ENCODE measurements at regions not wholly inside any gene's neighbourhood (a gene's known extent, or its start where the extent isn't known, plus 50 kb on each side); places are given as distances from the start of the nearest gene placed in this dataset.

- WGBS, 2 donors, result 51 to 58% methylated on average over 2 of the region's 2 CpGs
- DNase-seq (ENCODE audit: low spot score in 2 of 2), result no peak
- TF ChIP-seq CTCF (IDR thresholded peaks at IDR 0.05), result no peak
- no peak for TF ChIP-seq POLR2A (IDR thresholded peaks at IDR 0.05)
- H3K4me3 ChIP-seq (ENCODE audit: low read depth, poor library complexity, severe bottlenecking), result no peak overlapping the region
- intact Hi-C loops (cut with DNase I; ENCODE audit: low total_unique reads), result no loop called here
These were observed 667.4 kb downstream of the ROBO2 start for GRCh38 chr3:77707281-77707680.

DNA sequence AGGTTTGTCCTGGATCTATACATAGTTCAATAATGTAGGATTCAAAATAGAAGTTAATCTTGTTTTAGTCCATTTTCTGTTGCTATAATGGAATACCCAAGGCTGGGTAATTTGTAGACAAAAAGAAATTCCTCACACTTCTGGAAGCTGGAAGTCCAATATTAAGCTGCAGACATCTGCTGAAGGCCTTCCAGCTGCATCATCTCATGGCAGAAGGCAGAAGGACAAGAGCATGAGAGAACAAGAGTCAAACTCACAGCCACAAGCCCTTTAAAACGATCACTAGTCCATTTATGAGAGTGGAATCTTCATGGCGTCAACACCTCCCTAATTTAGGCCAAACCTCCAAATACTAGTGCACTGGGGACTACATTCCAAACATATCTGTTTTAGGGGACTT lies 669.3 kb downstream of the ROBO2 start:
- DNase-seq (ENCODE audit: low spot score in 2 of 2), result no peak
- no peak for TF ChIP-seq POLR2A (IDR thresholded peaks at IDR 0.05)
- WGBS, 2 donors, result 83 to 96% methylated on average over 2 of the region's 2 CpGs
- no peak overlapping the region for H3K4me3 ChIP-seq (ENCODE audit: low read depth, poor library complexity, severe bottlenecking)
- intact Hi-C loops (cut with DNase I; ENCODE audit: low total_unique reads), result no loop called here

DNA sequence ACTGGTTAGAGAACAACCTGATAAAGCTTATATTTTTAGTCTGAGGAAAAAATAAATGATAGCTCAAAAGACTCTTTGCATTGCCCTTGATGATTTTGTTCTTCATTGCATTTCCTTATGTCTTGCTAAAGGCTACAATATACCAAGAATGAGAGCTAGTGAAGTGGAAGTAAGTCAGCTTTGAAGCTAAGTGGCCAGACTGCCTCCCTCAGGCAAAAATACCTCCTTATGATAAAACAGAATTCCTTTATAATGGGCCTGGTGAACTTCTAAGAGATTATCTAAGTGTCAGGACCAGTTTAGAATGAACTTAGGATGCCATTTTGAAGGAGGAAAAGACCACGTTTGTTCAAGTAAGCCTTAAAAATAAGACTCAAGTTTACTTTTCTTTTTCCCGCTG lies 678.4 kb downstream of the ROBO2 start:
- TF ChIP-seq CTCF (IDR thresholded peaks at IDR 0.05) (no peak), POLR2A (IDR thresholded peaks at IDR 0.05) (no peak)
- intact Hi-C loops (cut with DNase I; ENCODE audit: low total_unique reads), result no loop called here
- DNase-seq (ENCODE audit: low spot score in 2 of 2), result no peak
- WGBS, 2 donors, result 42 to 66% methylated on average over 2 of the region's 2 CpGs
- H3K4me3 ChIP-seq (ENCODE audit: low read depth, poor library complexity, severe bottlenecking), result no peak overlapping the region

DNA sequence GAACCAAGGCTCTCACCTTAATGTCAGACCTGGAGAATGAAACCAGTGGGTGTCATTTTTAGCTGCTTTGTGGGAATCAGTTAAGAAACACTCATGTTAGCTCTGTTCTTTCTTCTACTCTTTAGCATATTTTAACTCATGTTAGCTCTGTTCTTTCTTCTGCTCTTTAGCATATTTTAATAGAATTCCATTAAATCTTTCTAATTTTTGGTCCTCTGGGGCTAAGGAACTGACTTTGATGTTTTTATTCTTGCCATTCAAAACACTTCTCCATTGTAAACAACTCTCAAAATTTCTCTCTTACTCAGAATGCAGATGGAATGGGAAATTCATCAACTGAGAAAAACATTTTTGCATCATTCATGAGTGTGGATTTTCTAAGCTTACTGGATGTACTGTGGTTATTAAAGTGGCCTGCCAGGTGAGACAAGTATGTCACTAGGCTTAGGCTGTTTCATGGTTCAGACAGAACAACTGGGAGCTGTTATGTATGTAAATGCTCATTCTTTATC lies 680.6 kb downstream of the ROBO2 start:
- no peak for DNase-seq (ENCODE audit: low spot score in 2 of 2)
- TF ChIP-seq POLR2A (IDR thresholded peaks at IDR 0.05), result no peak
- no peak for TF ChIP-seq CTCF (IDR thresholded peaks at IDR 0.05)
- no peak overlapping the region for H3K4me3 ChIP-seq (ENCODE audit: low read depth, poor library complexity, severe bottlenecking)
- intact Hi-C loops (cut with DNase I; ENCODE audit: low total_unique reads), result no loop called here

DNA sequence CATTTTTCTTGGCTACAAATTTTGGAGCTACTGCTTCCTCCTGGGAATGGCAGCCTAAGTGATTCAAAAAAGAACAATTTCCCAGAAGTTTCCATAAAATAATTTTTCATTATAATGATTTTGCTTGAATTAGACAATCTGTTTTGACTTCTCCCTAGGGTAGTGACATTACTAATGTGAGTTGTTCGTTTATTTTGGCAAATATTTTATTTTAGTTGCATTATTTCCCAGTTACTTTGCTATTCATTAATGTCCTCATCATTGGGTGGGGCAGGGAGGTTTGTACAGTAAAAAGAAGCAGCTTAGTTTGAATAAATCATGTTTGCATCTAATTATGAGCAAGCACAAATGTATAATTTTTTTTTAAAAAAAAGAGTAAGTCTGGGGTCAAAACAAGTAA lies 686.6 kb downstream of the ROBO2 start:
- TF ChIP-seq POLR2A (IDR thresholded peaks at IDR 0.05) (no peak), CTCF (IDR thresholded peaks at IDR 0.05) (no peak)
- no peak for DNase-seq (ENCODE audit: low spot score in 2 of 2)
- WGBS, 2 donors, result 10% methylated on average over 1 of the region's 1 CpG

DNA sequence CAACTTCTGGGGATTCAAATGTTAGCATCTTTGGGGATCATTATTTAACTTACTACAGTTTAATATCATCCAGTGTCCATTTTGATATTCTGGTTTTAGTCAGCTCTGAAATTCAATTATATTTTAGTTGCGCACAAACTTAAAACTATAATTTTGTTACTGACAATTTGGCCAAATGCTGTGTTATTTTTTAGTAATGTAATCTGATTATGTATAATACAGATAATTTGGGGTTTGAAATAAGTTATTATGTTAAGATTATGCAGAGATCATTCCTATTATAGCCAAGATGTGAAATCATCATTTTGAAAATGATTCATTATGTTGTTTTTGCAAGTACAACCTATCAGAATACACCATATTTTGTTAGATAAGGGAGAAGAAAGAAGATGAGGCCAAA lies 706.1 kb downstream of the ROBO2 start:
- no peak overlapping the region for H3K4me3 ChIP-seq (ENCODE audit: low read depth, poor library complexity, severe bottlenecking)
- intact Hi-C loops (cut with DNase I; ENCODE audit: low total_unique reads), result no loop called here
- no peak for DNase-seq (ENCODE audit: low spot score in 2 of 2)
- 96 to 100% methylated on average over 1 of the region's 1 CpG for WGBS, 2 donors
- TF ChIP-seq POLR2A (IDR thresholded peaks at IDR 0.05) (no peak), CTCF (IDR thresholded peaks at IDR 0.05) (no peak)

More for the DNA sequence above, 686.6 kb downstream of the ROBO2 start:
- H3K4me3 ChIP-seq (ENCODE audit: low read depth, poor library complexity, severe bottlenecking), result no peak overlapping the region
- intact Hi-C loops (cut with DNase I; ENCODE audit: low total_unique reads), result no loop called here
